GM23338 (cell line): ENCODE measurements at regions not wholly inside any gene's neighbourhood (a gene's known extent, or its start where the extent isn't known, plus 50 kb on each side); places are given as distances from the start of the nearest gene placed in this dataset.
"Not testable (repeated sequence)": the region's sequence is repeated elsewhere in the genome, so short reads cannot be mapped to it uniquely, and the experiment has no call there.

Source experiments
- ATAC-seq: fragments of 200-7000 bp; cut with Tn5 transposase; 3 replicates; pipeline ENCODE4 v1.9.1; 2020
- DNase-seq: peaks from one replicate; pipeline ENCODE4 v3.0.0-alpha.2; 2015; ENCODE audit warnings: low spot score
- H2AFZ ChIP-seq: fragments of 200-600 bp; sonication (generic); 2 replicates; pipeline ENCODE4 v1.8.0; 2016; ENCODE audit warnings: antibody characterized with exemption, mild to moderate bottlenecking, moderate library complexity
- H3F3A ChIP-seq: fragments of 200-600 bp; sonication (generic); replicated peaks from 2 replicates; pipeline ENCODE4 v1.8.0; 2017; ENCODE audit warnings: antibody characterized with exemption, mixed run types, low read depth
- H3K27ac ChIP-seq: fragments of 200-600 bp; sonication (generic); 2 replicates; pipeline ENCODE4 v1.6.1; 2016; ENCODE audit warnings: low read depth
- H3K27me3 ChIP-seq: fragments of 200-600 bp; sonication (generic); 2 replicates; pipeline ENCODE4 v1.8.0; 2016; ENCODE audit warnings: mild to moderate bottlenecking, mixed run types, moderate library complexity; ENCODE audit not compliant: insufficient read depth
- H3K36me3 ChIP-seq: fragments of 200-600 bp; sonication (generic); 2 replicates; pipeline ENCODE4 v1.8.0; 2016; ENCODE audit warnings: mild to moderate bottlenecking; ENCODE audit not compliant: insufficient read depth
- H3K4me1 ChIP-seq: fragments of 200-600 bp; sonication (generic); 2 replicates; pipeline ENCODE4 v1.8.0; 2016; ENCODE audit warnings: mild to moderate bottlenecking, moderate library complexity; ENCODE audit not compliant: insufficient read depth
- H3K4me2 ChIP-seq: fragments of 200-600 bp; sonication (generic); 2 replicates; pipeline ENCODE4 v1.7.1; 2017; ENCODE audit warnings: mixed run types
- H3K4me3 ChIP-seq: fragments of 200-600 bp; sonication (generic); 2 replicates; pipeline ENCODE4 v1.6.1; 2016; ENCODE audit warnings: mixed run types
- H3K79me2 ChIP-seq: fragments of 200-600 bp; sonication (generic); replicated peaks from 2 replicates; pipeline ENCODE4 v1.8.0; 2017; ENCODE audit warnings: mild to moderate bottlenecking; ENCODE audit not compliant: insufficient read depth
- H3K9me2 ChIP-seq: fragments of 200-600 bp; sonication (generic); 2 replicates; pipeline ENCODE4 v1.8.0; 2017; ENCODE audit not compliant: insufficient read depth
- H4K20me1 ChIP-seq: fragments of 200-600 bp; sonication (generic); replicated peaks from 2 replicates; pipeline ENCODE4 v1.8.0; 2017; ENCODE audit warnings: mild to moderate bottlenecking; ENCODE audit not compliant: insufficient read depth
- H3K27ac Mint-ChIP-seq: 2 replicates; pipeline ENCODE4 v1.8.0; 2020; ENCODE audit warnings: inconsistent platforms, mild to moderate bottlenecking, moderate library complexity, mixed read lengths
- H3K27me3 Mint-ChIP-seq: 3 replicates; pipeline ENCODE4 v1.8.0; 2022; ENCODE audit warnings: low read depth, mild to moderate bottlenecking, moderate library complexity, mixed read lengths, inconsistent platforms; ENCODE audit not compliant: insufficient read depth, poor library complexity
- H3K36me3 Mint-ChIP-seq: 3 replicates; pipeline ENCODE4 v1.8.0; 2021; ENCODE audit warnings: low read depth, mild to moderate bottlenecking, inconsistent platforms, moderate library complexity, mixed read lengths
- H3K4me1 Mint-ChIP-seq: 3 replicates; pipeline ENCODE4 v1.8.0; 2020; ENCODE audit warnings: mild to moderate bottlenecking, inconsistent platforms, mixed read lengths
- H3K4me3 Mint-ChIP-seq: 3 replicates; pipeline ENCODE4 v1.8.0; 2021; ENCODE audit warnings: moderate library complexity, mild to moderate bottlenecking, inconsistent platforms, mixed read lengths
- H3K9me3 Mint-ChIP-seq: 3 replicates; pipeline ENCODE4 v1.8.0; 2020; ENCODE audit warnings: moderate library complexity, mild to moderate bottlenecking, inconsistent platforms, mixed read lengths
- JUNB ChIP-seq: IDR thresholded peaks from one replicate; pipeline ENCODE4 v1.6.1; 2016; ENCODE audit warnings: antibody characterized with exemption; ENCODE audit not compliant: unreplicated experiment
- POLR2AphosphoS5 ChIP-seq: IDR thresholded peaks from 2 replicates; pipeline ENCODE4 v1.6.1; 2016; ENCODE audit warnings: antibody characterized with exemption, low read depth
- STAT1 ChIP-seq: IDR thresholded peaks from one replicate; pipeline ENCODE4 v1.6.1; 2016; ENCODE audit warnings: antibody characterized with exemption; ENCODE audit not compliant: unreplicated experiment
- TF ChIP-seq, protein P1 (sequence below): IDR thresholded peaks from 2 replicates; pipeline ENCODE4 v1.6.1; 2016; ENCODE audit warnings: antibody characterized with exemption
- TF ChIP-seq, protein P2 (sequence below), 2 experiments: fragments of 200-600 bp in 1 of 2; sonication (generic) in 1 of 2; conservative IDR thresholded peaks; 2 replicates each; pipeline versions ENCODE4 v1.5.1 to v1.6.1; 2016 to 2017; ENCODE audit warnings: antibody characterized with exemption in 2 of 2, low read depth in 2 of 2, mild to moderate bottlenecking in 2 of 2, moderate library complexity in 1 of 2

DNA sequence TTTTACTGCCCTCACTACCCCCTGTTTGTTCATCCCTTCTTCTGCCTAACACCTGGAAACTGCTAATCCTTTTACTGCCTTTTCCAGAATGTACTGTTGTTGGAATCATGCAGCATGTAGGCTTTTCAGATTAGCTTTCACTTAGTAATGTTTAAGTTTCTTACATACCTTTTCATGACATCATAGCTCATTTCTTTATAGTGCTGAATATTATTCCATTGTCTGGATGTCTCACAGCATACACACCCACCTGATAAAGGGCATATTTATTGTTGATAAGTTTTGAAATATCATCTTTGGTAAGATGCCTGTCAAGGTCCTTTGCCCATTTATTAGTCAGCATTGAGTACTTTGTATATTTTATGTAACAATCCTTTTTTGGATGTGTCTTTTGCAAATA is 588.2 kb upstream of the NRSN1 start:
- Histone ChIP-seq H3K27me3 (no peaks in the 10 kb centered on the region), H3K27ac (no peak overlapping the region), H4K20me1 (no peaks in the 10 kb centered on the region), H3K4me1 (no peaks in the 10 kb centered on the region), H3K36me3 (no peaks in the 10 kb centered on the region), H3F3A (no peaks in the 10 kb centered on the region), H3K4me3 (no peak overlapping the region), H2AFZ (no peak overlapping the region; the same call in 1 of the 2 replicates), H3K4me2 (no peak overlapping the region), H3K9me2 (peaks cover 6% of the 10 kb centered on the region; the same call in 1 of the 2 replicates), H3K79me2 (no peaks in the 10 kb centered on the region)
- no peak for DNase-seq
- H3K27ac Mint-ChIP-seq: no peak overlapping the region
- H3K9me3 Mint-ChIP-seq: no peaks in the 10 kb centered on the region
- no peak overlapping the region for H3K4me3 Mint-ChIP-seq
- no peaks in the 10 kb centered on the region for H3K27me3 Mint-ChIP-seq
- ATAC-seq: no peak
- TF ChIP-seq JUNB: no peak
- TF ChIP-seq POLR2AphosphoS5: no peak
- peaks cover 9% of the 10 kb centered on the region; the same call in 2 of the 3 replicates for H3K4me1 Mint-ChIP-seq
- H3K36me3 Mint-ChIP-seq: no peaks in the 10 kb centered on the region

DNA sequence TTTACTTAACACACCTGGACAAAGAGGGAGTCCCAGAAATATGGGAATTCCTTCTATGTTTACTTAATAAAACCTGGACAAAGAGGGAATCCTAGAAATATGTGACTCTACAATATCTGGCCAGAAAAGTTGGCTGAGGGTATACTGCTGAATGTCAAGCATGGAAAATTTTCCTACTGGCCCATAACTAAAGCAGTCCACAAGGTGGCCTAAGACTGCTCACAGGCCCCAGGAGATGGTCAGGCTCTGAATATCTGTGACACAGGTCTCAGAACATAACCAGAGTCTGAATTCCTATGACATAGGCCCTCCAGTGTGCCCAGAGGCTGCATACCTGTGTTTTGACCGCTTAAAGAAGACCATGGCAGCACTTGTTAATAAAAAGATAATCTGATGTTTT is 578.2 kb upstream of the NRSN1 start:
- peaks cover 14% of the 10 kb centered on the region for H3K4me1 Mint-ChIP-seq
- TF ChIP-seq, protein P1, sequence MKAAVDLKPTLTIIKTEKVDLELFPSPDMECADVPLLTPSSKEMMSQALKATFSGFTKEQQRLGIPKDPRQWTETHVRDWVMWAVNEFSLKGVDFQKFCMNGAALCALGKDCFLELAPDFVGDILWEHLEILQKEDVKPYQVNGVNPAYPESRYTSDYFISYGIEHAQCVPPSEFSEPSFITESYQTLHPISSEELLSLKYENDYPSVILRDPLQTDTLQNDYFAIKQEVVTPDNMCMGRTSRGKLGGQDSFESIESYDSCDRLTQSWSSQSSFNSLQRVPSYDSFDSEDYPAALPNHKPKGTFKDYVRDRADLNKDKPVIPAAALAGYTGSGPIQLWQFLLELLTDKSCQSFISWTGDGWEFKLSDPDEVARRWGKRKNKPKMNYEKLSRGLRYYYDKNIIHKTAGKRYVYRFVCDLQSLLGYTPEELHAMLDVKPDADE: no peak
- no peak for TF ChIP-seq STAT1
- TF ChIP-seq, protein P2, sequence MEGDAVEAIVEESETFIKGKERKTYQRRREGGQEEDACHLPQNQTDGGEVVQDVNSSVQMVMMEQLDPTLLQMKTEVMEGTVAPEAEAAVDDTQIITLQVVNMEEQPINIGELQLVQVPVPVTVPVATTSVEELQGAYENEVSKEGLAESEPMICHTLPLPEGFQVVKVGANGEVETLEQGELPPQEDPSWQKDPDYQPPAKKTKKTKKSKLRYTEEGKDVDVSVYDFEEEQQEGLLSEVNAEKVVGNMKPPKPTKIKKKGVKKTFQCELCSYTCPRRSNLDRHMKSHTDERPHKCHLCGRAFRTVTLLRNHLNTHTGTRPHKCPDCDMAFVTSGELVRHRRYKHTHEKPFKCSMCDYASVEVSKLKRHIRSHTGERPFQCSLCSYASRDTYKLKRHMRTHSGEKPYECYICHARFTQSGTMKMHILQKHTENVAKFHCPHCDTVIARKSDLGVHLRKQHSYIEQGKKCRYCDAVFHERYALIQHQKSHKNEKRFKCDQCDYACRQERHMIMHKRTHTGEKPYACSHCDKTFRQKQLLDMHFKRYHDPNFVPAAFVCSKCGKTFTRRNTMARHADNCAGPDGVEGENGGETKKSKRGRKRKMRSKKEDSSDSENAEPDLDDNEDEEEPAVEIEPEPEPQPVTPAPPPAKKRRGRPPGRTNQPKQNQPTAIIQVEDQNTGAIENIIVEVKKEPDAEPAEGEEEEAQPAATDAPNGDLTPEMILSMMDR (conservative IDR thresholded peaks at IDR 0.05; ENCODE audit: low read depth in 2 of 2): peak; percentile 49 to 58
- H3K4me2 ChIP-seq: no peak overlapping the region
- H3K9me3 Mint-ChIP-seq: no peaks in the 10 kb centered on the region
- no peak overlapping the region for H3K27ac Mint-ChIP-seq
- no peak overlapping the region for H3K27ac ChIP-seq
- no peaks in the 10 kb centered on the region for H3K36me3 ChIP-seq
- no peaks in the 10 kb centered on the region for H3K27me3 Mint-ChIP-seq
- peaks cover 5% of the 10 kb centered on the region; the same call in 1 of the 2 replicates for H3K4me1 ChIP-seq
- H3K79me2 ChIP-seq: no peaks in the 10 kb centered on the region
- no peaks in the 10 kb centered on the region for H3K36me3 Mint-ChIP-seq
- H3K4me3 Mint-ChIP-seq: no peak overlapping the region
- no peaks in the 10 kb centered on the region for H3K27me3 ChIP-seq
- ATAC-seq: peak; percentile 86
- H3K9me2 ChIP-seq: peaks cover 7% of the 10 kb centered on the region; the same call in 1 of the 2 replicates
- H4K20me1 ChIP-seq: no peaks in the 10 kb centered on the region
- H2AFZ ChIP-seq: no peak overlapping the region
- H3F3A ChIP-seq: no peaks in the 10 kb centered on the region
- peak; percentile 41 for DNase-seq
- no peak overlapping the region for H3K4me3 ChIP-seq

DNA sequence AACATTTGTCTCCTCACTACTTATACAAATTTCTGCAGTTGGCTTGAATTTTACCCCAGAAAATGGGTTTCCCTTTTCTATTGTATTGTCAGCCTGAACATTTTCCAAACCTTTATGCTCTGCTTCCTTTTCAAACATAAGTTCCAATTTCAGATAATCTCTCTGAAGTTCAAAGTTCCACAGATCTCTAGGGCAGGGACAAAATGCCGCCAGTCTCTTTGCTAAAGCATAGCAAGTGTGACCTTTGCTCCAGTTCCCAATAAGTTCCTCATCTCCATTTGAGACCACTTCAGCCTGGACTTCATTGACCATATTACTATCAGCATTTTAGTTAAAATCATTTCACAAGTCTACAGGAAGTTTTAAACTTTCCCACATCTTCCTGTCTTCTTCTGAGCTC is 571.1 kb upstream of the NRSN1 start:
- not testable (repeated sequence) for H3K4me1 Mint-ChIP-seq, H3K79me2 ChIP-seq, H3K27ac ChIP-seq, H2AFZ ChIP-seq, H3K4me2 ChIP-seq, DNase-seq, H3K27me3 ChIP-seq, H3K4me1 ChIP-seq, H3K4me3 Mint-ChIP-seq, H3K4me3 ChIP-seq, H3K36me3 ChIP-seq, ATAC-seq, H3K27ac Mint-ChIP-seq, H3F3A ChIP-seq, H3K27me3 Mint-ChIP-seq, H4K20me1 ChIP-seq
- peaks cover 16% of the 10 kb centered on the region; the same call in 1 of the 2 replicates for H3K9me2 ChIP-seq
- Mint-ChIP-seq H3K36me3 (peaks cover 12% of the 10 kb centered on the region), H3K9me3 (peaks cover 22% of the 10 kb centered on the region)
